Breast epithelium (tissue), 4 donors: ENCODE measurements at regions not wholly inside any gene's neighbourhood (a gene's known extent, or its start where the extent isn't known, plus 50 kb on each side); places are given as distances from the start of the nearest gene placed in this dataset.

Experiments
- DNase-seq, 2 donors: peaks; one replicate each; pipeline ENCODE4 v3.0.0-alpha.2; 2019; ENCODE audit warnings: low spot score in 2 of 2
- H3K27ac ChIP-seq, 2 donors: fragments of 200-600 bp; sonication (generic) in 1 of 2; one replicate each; pipeline ENCODE4 v1.5.1; 2016 to 2019; ENCODE audit warnings: mild to moderate bottlenecking in 1 of 2
- H3K27me3 ChIP-seq, 2 donors: fragments of 200-600 bp; sonication (generic) in 1 of 2; one replicate each; pipeline versions ENCODE4 v1.5.1 to v1.6.0; 2017 to 2019; ENCODE audit warnings: control low read depth in 1 of 2, mild to moderate bottlenecking in 1 of 2
- H3K36me3 ChIP-seq: fragments of 200-600 bp; one replicate; pipeline ENCODE4 v1.5.1; 2019
- H3K4me1 ChIP-seq, 2 donors: fragments of 200-600 bp; sonication (generic); one replicate each; pipeline ENCODE4 v1.5.1; 2016 to 2019; ENCODE audit warnings: control low read depth in 1 of 2
- H3K4me3 ChIP-seq, 3 donors: fragments of 200-600 bp; sonication (generic); 1 replicate in 2 of 3; 2 replicates in 1 of 3; pipeline ENCODE4 v1.5.1; 2016 to 2019; ENCODE audit warnings: mild to moderate bottlenecking in 3 of 3, moderate library complexity in 2 of 3
- H3K9me3 ChIP-seq, 2 donors: fragments of 200-600 bp; sonication (generic) in 1 of 2; one replicate each; pipeline ENCODE4 v1.5.1; 2016 to 2019; ENCODE audit warnings: control low read depth in 1 of 2
- CTCF ChIP-seq, 3 donors: fragments of 450-650 bp; IDR thresholded peaks; one replicate each; pipeline ENCODE4 v1.5.1; 2016 to 2017; ENCODE audit warnings: antibody characterized with exemption in 3 of 3, mild to moderate bottlenecking in 3 of 3, moderate library complexity in 3 of 3
- POLR2A ChIP-seq: fragments of 450-650 bp; IDR thresholded peaks from one replicate; pipeline ENCODE4 v1.6.1; 2016; ENCODE audit warnings: antibody characterized with exemption, mild to moderate bottlenecking, moderate library complexity
- POLR2AphosphoS5 ChIP-seq, 3 donors: sonication (generic); formaldehyde crosslinking; IDR thresholded peaks; one replicate each; pipeline ENCODE4 v1.6.1; 2017; ENCODE audit warnings: antibody characterized with exemption in 3 of 3
- intact Hi-C: fragments of 100-400 bp; cut with DNase I; formaldehyde crosslinking; loops from one replicate; pipeline ENCODE4 v1.15.1; 2023; ENCODE audit warnings: low total_unique reads

- no peak for DNase-seq
- no peaks in the 10 kb centered on the region for H3K36me3 ChIP-seq
- no peak for TF ChIP-seq POLR2AphosphoS5 (IDR thresholded peaks at IDR 0.05)
- no peak for TF ChIP-seq CTCF (IDR thresholded peaks at IDR 0.05)
- no peak for TF ChIP-seq POLR2A
- intact Hi-C loops, result no loop called here
- no peaks in the 10 kb centered on the region for H3K9me3 ChIP-seq
- no peak overlapping the region for H3K27ac ChIP-seq
- H3K4me1 ChIP-seq, result no peaks in the 10 kb centered on the region
- no peaks in the 10 kb centered on the region for H3K27me3 ChIP-seq
- no peak overlapping the region for H3K4me3 ChIP-seq
Measured at GRCh38 chr9:12980085-12980851, 205.4 kb downstream of the LURAP1L start.

- Histone ChIP-seq H3K4me1 (no peaks in the 10 kb centered on the region), H3K9me3 (no peaks in the 10 kb centered on the region), H3K36me3 (no peaks in the 10 kb centered on the region), H3K27ac (no peak overlapping the region), H3K4me3 (no peak overlapping the region), H3K27me3 (no peaks in the 10 kb centered on the region)
- intact Hi-C loops, result no loop called here
- no peak for DNase-seq
- TF ChIP-seq POLR2AphosphoS5 (IDR thresholded peaks at IDR 0.05) (no peak), CTCF (IDR thresholded peaks at IDR 0.05) (no peak), POLR2A (no peak)
Measured at GRCh38 chr9:12988258-12988657, 213.4 kb downstream of the LURAP1L start.

- H3K4me3 ChIP-seq, result no peak overlapping the region
- H3K4me1 ChIP-seq, result no peaks in the 10 kb centered on the region
- no peak for DNase-seq
- no peaks in the 10 kb centered on the region for H3K36me3 ChIP-seq
- intact Hi-C loops, result no loop called here
- no peaks in the 10 kb centered on the region for H3K9me3 ChIP-seq
- TF ChIP-seq POLR2AphosphoS5 (IDR thresholded peaks at IDR 0.05) (no peak), CTCF (IDR thresholded peaks at IDR 0.05) (no peak), POLR2A (no peak)
- H3K27me3 ChIP-seq, result no peaks in the 10 kb centered on the region
- H3K27ac ChIP-seq, result no peak overlapping the region
Measured at GRCh38 chr9:12989669-12990068, 214.8 kb downstream of the LURAP1L start.

- intact Hi-C loops, result no loop called here
- H3K9me3 ChIP-seq, result no peaks in the 10 kb centered on the region
Measured at GRCh38 chr9:12993466-12993865, 218.6 kb downstream of the LURAP1L start.

More at GRCh38 chr9:12993466-12993865, 218.6 kb downstream of the LURAP1L start:
- H3K27ac ChIP-seq, result no peak overlapping the region
- H3K27me3 ChIP-seq, result no peaks in the 10 kb centered on the region
- H3K4me1 ChIP-seq, result no peaks in the 10 kb centered on the region
- no peak overlapping the region for H3K4me3 ChIP-seq
- no peak for TF ChIP-seq POLR2AphosphoS5 (IDR thresholded peaks at IDR 0.05)
- no peak for TF ChIP-seq CTCF (IDR thresholded peaks at IDR 0.05)
- TF ChIP-seq POLR2A, result no peak
- H3K36me3 ChIP-seq, result no peaks in the 10 kb centered on the region
- DNase-seq, result no peak
